ENCODE measurements at regions not wholly inside any gene's neighbourhood (a gene's known extent, or its start where the extent isn't known, plus 50 kb on each side); places are given as distances from the start of the nearest gene placed in this dataset.

DNA sequence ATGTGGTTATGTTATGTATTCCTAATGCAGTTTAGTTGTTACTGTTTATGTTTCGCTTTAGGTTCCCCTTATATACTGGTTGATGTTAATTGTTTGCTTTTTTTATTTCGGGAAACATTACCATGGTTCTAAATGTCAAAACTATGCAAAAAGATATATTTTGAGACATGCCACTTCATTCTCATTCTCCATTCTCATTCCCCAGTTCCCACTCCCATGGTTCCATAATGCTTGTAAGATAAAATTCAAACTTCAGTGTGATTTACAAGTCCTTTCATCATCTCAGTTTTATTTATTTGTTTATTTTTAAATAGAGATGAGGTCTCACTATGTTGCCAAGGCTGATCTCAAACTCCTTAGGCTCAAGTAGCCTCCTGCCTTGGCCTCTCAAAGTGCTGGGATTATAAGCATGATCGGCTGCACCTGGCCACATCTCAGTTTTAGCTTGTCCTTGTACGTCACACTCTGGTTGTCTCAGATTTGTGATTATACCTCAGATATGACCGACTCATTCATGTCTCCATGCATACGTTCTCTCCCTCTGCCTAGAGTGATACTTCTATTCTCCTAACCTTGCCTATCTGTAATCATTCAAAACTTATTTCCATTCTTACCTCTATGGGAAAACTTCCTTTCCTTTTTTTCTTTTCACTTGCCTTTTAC, 407.8 kb upstream of the RGS6 start:
- no peak for TF ChIP-seq JUND (IDR thresholded peaks at IDR 0.05)
- TF ChIP-seq, protein P1, sequence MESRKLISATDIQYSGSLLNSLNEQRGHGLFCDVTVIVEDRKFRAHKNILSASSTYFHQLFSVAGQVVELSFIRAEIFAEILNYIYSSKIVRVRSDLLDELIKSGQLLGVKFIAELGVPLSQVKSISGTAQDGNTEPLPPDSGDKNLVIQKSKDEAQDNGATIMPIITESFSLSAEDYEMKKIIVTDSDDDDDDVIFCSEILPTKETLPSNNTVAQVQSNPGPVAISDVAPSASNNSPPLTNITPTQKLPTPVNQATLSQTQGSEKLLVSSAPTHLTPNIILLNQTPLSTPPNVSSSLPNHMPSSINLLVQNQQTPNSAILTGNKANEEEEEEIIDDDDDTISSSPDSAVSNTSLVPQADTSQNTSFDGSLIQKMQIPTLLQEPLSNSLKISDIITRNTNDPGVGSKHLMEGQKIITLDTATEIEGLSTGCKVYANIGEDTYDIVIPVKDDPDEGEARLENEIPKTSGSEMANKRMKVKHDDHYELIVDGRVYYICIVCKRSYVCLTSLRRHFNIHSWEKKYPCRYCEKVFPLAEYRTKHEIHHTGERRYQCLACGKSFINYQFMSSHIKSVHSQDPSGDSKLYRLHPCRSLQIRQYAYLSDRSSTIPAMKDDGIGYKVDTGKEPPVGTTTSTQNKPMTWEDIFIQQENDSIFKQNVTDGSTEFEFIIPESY (IDR thresholded peaks at IDR 0.05): no peak
- TF ChIP-seq NR2F2 (IDR thresholded peaks at IDR 0.05): no peak
- TF ChIP-seq HNF4G (IDR thresholded peaks at IDR 0.05): no peak
- TF ChIP-seq RAD21 (IDR thresholded peaks at IDR 0.05): no peak
- TF ChIP-seq, protein P2, sequence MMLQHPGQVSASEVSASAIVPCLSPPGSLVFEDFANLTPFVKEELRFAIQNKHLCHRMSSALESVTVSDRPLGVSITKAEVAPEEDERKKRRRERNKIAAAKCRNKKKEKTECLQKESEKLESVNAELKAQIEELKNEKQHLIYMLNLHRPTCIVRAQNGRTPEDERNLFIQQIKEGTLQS (IDR thresholded peaks at IDR 0.05): no peak
- TF ChIP-seq, protein P3, sequence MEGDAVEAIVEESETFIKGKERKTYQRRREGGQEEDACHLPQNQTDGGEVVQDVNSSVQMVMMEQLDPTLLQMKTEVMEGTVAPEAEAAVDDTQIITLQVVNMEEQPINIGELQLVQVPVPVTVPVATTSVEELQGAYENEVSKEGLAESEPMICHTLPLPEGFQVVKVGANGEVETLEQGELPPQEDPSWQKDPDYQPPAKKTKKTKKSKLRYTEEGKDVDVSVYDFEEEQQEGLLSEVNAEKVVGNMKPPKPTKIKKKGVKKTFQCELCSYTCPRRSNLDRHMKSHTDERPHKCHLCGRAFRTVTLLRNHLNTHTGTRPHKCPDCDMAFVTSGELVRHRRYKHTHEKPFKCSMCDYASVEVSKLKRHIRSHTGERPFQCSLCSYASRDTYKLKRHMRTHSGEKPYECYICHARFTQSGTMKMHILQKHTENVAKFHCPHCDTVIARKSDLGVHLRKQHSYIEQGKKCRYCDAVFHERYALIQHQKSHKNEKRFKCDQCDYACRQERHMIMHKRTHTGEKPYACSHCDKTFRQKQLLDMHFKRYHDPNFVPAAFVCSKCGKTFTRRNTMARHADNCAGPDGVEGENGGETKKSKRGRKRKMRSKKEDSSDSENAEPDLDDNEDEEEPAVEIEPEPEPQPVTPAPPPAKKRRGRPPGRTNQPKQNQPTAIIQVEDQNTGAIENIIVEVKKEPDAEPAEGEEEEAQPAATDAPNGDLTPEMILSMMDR (IDR thresholded peaks at IDR 0.05; ENCODE audit: low read depth, low read length, missing input control): no peak
- TF ChIP-seq EGR1 (IDR thresholded peaks at IDR 0.05; ENCODE audit: low read depth in 2 of 2): no peak
- no peak for TF ChIP-seq GABPA (IDR thresholded peaks at IDR 0.05 in 1 of 2, conservative IDR thresholded peaks at IDR 0.05 in 1 of 2)
- TF ChIP-seq, protein P4, sequence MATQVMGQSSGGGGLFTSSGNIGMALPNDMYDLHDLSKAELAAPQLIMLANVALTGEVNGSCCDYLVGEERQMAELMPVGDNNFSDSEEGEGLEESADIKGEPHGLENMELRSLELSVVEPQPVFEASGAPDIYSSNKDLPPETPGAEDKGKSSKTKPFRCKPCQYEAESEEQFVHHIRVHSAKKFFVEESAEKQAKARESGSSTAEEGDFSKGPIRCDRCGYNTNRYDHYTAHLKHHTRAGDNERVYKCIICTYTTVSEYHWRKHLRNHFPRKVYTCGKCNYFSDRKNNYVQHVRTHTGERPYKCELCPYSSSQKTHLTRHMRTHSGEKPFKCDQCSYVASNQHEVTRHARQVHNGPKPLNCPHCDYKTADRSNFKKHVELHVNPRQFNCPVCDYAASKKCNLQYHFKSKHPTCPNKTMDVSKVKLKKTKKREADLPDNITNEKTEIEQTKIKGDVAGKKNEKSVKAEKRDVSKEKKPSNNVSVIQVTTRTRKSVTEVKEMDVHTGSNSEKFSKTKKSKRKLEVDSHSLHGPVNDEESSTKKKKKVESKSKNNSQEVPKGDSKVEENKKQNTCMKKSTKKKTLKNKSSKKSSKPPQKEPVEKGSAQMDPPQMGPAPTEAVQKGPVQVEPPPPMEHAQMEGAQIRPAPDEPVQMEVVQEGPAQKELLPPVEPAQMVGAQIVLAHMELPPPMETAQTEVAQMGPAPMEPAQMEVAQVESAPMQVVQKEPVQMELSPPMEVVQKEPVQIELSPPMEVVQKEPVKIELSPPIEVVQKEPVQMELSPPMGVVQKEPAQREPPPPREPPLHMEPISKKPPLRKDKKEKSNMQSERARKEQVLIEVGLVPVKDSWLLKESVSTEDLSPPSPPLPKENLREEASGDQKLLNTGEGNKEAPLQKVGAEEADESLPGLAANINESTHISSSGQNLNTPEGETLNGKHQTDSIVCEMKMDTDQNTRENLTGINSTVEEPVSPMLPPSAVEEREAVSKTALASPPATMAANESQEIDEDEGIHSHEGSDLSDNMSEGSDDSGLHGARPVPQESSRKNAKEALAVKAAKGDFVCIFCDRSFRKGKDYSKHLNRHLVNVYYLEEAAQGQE (IDR thresholded peaks at IDR 0.05): no peak
- TF ChIP-seq FOXA2 (IDR thresholded peaks at IDR 0.05): no peak
- TF ChIP-seq SP1 (IDR thresholded peaks at IDR 0.05): no peak
- TF ChIP-seq FOXA1 (IDR thresholded peaks at IDR 0.05): no peak
- TF ChIP-seq TAF1 (conservative IDR thresholded peaks at IDR 0.05): no peak
- no peak for TF ChIP-seq RXRA (IDR thresholded peaks at IDR 0.05)
- no peak for TF ChIP-seq HNF4A (conservative IDR thresholded peaks at IDR 0.05)
- TF ChIP-seq, protein P5, sequence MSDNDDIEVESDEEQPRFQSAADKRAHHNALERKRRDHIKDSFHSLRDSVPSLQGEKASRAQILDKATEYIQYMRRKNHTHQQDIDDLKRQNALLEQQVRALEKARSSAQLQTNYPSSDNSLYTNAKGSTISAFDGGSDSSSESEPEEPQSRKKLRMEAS (IDR thresholded peaks at IDR 0.05): no peak
- TF ChIP-seq YY1 (IDR thresholded peaks at IDR 0.05): no peak
- no peak for DNase-seq (ENCODE audit: low spot score)
- H3K36me3 ChIP-seq (ENCODE audit: control insufficient read depth in 4 of 4, insufficient read depth in 3 of 4, low read depth in 1 of 4, low read length in 3 of 4): peaks cover 0 to under 1% (median 0%) of the 10 kb centered on the region in 4 donors
- 99% methylated on average over 6 of the region's 6 CpGs for WGBS
- H3K27ac ChIP-seq (ENCODE audit: low read depth in 1 of 2, low read length in 2 of 2): no peak overlapping the region
- no peak overlapping the region for H3K9ac ChIP-seq (ENCODE audit: low read depth in 1 of 2, low read length in 2 of 2)
- H3K27me3 ChIP-seq (ENCODE audit: control insufficient read depth in 4 of 4, insufficient read depth in 4 of 4, low read length in 3 of 4): no peaks in the 10 kb centered on the region
- H3K4me3 ChIP-seq (ENCODE audit: low read depth in 1 of 3, low read length in 3 of 3): no peak overlapping the region
- no peaks in the 10 kb centered on the region for H3K4me1 ChIP-seq (ENCODE audit: control insufficient read depth in 4 of 4, insufficient read depth in 4 of 4, low read length in 3 of 4)
- H3K9me3 ChIP-seq (ENCODE audit: control insufficient read depth in 4 of 4, low read length in 3 of 4): no peaks in the 10 kb centered on the region
